PFSK-1 (cell line): ENCODE measurements at regions not wholly inside any gene's neighbourhood (a gene's known extent, or its start where the extent isn't known, plus 50 kb on each side); places are given as distances from the start of the nearest gene placed in this dataset.

ENCODE experiments used
- POLR2AphosphoS5 ChIP-seq: IDR thresholded peaks from 2 replicates; pipeline ENCODE4 v1.6.1; 2012; ENCODE audit warnings: low read depth, mild to moderate bottlenecking, control low read depth, low read length, moderate library complexity
- SIN3A ChIP-seq: IDR thresholded peaks from 2 replicates; pipeline ENCODE4 v1.6.1; 2012; ENCODE audit warnings: mild to moderate bottlenecking, low read length, moderate library complexity, borderline replicate concordance; ENCODE audit not compliant: insufficient read depth
- TAF1 ChIP-seq: IDR thresholded peaks from 2 replicates; pipeline ENCODE4 v1.6.1; 2012; ENCODE audit warnings: low read length, control low read depth, borderline replicate concordance; ENCODE audit not compliant: insufficient read depth

- TF ChIP-seq POLR2AphosphoS5 (no peak), TAF1 (no peak), SIN3A (no peak)
Measured at GRCh38 chr21:15999741-16000140, 270.0 kb downstream of the USP25 start.
